ENCODE measurements at regions not wholly inside any gene's neighbourhood (a gene's known extent, or its start where the extent isn't known, plus 50 kb on each side); places are given as distances from the start of the nearest gene placed in this dataset.

GRCh38 chr2:49259926-49260325 lies 105.6 kb upstream of the FSHR start (continued):
- TF ChIP-seq IRF3 (IDR thresholded peaks at IDR 0.05) (no peak), GABPA (IDR thresholded peaks at IDR 0.05; ENCODE audit: low read depth) (no peak), MYB (IDR thresholded peaks at IDR 0.05; ENCODE audit: borderline replicate concordance, low read depth, low read length) (no peak), SUZ12 (IDR thresholded peaks at IDR 0.05; ENCODE audit: unreplicated experiment) (no peak), SMARCA5 (IDR thresholded peaks at IDR 0.05) (no peak), CHD2 (IDR thresholded peaks at IDR 0.05; ENCODE audit: borderline replicate concordance, low read depth, low read length) (no peak)
- TF ChIP-seq, protein P1, sequence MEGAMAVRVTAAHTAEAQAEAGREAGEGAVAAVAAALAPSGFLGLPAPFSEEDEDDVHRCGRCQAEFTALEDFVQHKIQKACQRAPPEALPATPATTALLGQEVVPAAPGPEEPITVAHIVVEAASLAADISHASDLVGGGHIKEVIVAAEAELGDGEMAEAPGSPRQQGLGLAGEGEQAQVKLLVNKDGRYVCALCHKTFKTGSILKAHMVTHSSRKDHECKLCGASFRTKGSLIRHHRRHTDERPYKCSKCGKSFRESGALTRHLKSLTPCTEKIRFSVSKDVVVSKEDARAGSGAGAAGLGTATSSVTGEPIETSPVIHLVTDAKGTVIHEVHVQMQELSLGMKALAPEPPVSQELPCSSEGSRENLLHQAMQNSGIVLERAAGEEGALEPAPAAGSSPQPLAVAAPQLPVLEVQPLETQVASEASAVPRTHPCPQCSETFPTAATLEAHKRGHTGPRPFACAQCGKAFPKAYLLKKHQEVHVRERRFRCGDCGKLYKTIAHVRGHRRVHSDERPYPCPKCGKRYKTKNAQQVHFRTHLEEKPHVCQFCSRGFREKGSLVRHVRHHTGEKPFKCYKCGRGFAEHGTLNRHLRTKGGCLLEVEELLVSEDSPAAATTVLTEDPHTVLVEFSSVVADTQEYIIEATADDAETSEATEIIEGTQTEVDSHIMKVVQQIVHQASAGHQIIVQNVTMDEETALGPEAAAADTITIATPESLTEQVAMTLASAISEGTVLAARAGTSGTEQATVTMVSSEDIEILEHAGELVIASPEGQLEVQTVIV (IDR thresholded peaks at IDR 0.05; ENCODE audit: borderline replicate concordance, partially characterized antibody): no peak
- TF ChIP-seq, protein P2, sequence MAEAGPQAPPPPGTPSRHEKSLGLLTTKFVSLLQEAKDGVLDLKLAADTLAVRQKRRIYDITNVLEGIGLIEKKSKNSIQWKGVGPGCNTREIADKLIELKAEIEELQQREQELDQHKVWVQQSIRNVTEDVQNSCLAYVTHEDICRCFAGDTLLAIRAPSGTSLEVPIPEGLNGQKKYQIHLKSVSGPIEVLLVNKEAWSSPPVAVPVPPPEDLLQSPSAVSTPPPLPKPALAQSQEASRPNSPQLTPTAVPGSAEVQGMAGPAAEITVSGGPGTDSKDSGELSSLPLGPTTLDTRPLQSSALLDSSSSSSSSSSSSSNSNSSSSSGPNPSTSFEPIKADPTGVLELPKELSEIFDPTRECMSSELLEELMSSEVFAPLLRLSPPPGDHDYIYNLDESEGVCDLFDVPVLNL (IDR thresholded peaks at IDR 0.05; ENCODE audit: low read depth, low read length): no peak

DNA sequence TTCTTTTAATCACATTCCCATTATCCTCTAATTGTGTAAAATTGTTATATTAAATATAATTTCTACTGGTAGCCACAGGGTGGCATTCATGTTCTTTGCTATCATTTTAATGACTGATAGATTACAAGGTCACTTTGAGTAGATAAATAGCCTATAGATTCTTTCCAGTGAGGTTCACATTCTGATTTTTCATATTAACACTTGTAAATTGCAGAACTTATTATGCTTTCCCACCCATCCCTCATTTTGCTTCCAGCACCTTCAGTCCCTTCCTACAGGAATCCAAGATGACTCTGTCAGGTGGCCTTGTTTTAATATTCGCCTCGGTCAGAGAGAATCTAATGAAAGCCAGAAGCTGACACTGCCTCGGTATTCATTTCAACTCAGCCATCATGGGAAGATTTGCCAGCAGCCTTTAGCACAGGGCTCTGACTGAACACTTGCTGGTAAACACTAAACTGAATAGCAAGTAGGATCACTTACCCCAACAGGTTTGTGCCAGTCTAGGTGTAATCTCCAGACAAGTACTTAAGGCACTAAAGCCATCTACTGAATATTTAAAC lies 101.2 kb upstream of the FSHR start:
- ChIA-PET SMC1A (ENCODE audit: uncharacterized antibody, unreplicated experiment) (no interaction called here), RAD21 (ENCODE audit: unreplicated experiment) (no interaction called here), CTCF (no interaction called here), POLR2A (no interaction called here)
- no peaks in the 10 kb centered on the region for H3K9me3 ChIP-seq (replicated peaks; ENCODE audit: control insufficient read depth, insufficient read depth, low read length)
- no peak overlapping the region for H3K4me2 ChIP-seq (ENCODE audit: control insufficient read depth, insufficient read depth)
- H3K36me3 ChIP-seq (ENCODE audit: control insufficient read depth in 2 of 2, insufficient read depth in 2 of 2, low read length in 1 of 2): no peaks in the 10 kb centered on the region
- FAIRE-seq (no peak), DNase-seq (ENCODE audit: low read depth, low spot score) (no peak), ATAC-seq (no peak)
- in situ Hi-C loops (cut with MboI): no loop called here
- TF ChIP-seq IKZF2 (IDR thresholded peaks at IDR 0.05) (no peak), ZNF384 (IDR thresholded peaks at IDR 0.05; ENCODE audit: borderline replicate concordance, low read depth, low read length) (no peak), TCF7 (IDR thresholded peaks at IDR 0.05; ENCODE audit: borderline replicate concordance) (no peak), PRDM15 (CRISPR knock-in tag; IDR thresholded peaks at IDR 0.05) (no peak)
- intact Hi-C loops (cut with micrococcal nuclease; ENCODE audit: unreplicated experiment): loop anchor here (5.0 kb wide), 1 partner anchor 887 kb away; no protein-coding TSS in a partner anchor
- no peak overlapping the region for H3K9ac ChIP-seq (ENCODE audit: control insufficient read depth, insufficient read depth, low read length)
- H3K79me2 ChIP-seq (ENCODE audit: control insufficient read depth, insufficient read depth, low read length): no peaks in the 10 kb centered on the region
- no TSS peak for BruUV-seq (replicated peaks)
- H3K27ac ChIP-seq (ENCODE audit: control insufficient read depth, insufficient read depth): no peak overlapping the region
- no peak overlapping the region for H3K4me3 ChIP-seq
- H2AFZ ChIP-seq (ENCODE audit: control insufficient read depth, low read depth, low read length): no peak overlapping the region
- no peaks in the 10 kb centered on the region for H3K27me3 ChIP-seq (replicated peaks in 1 of 2; ENCODE audit: control insufficient read depth in 2 of 2, insufficient read depth in 2 of 2, low read length in 1 of 2)
- H4K20me1 ChIP-seq (ENCODE audit: control insufficient read depth, insufficient read depth): no peaks in the 10 kb centered on the region
- no peaks in the 10 kb centered on the region for H3K4me1 ChIP-seq (ENCODE audit: control insufficient read depth, insufficient read depth, low read length)
- WGBS (ENCODE audit: insufficient coverage, insufficient replicate concordance, low lambda C conversion rate, missing lambda C conversion rate): 31% methylated on average over 3 of the region's 3 CpGs
